Stimulated activated CD4-positive, alpha-beta T cell treated with anti-CD3 and anti-CD28 coated beads, TNF-alpha, amount 100 ng/mL, for 48 hours (primary cell): ENCODE measurements at regions not wholly inside any gene's neighbourhood (a gene's known extent, or its start where the extent isn't known, plus 50 kb on each side); places are given as distances from the start of the nearest gene placed in this dataset.

Experiments used
- DNase-seq, 3 donors: peaks; one replicate each; pipeline ENCODE4 v3.0.0-alpha.2; 2020; ENCODE audit warnings: low read depth in 3 of 3

GRCh38 chr4:1464581-1465171 is 58.4 kb upstream of the NKX1-1 start:
- no peak for DNase-seq

DNA sequence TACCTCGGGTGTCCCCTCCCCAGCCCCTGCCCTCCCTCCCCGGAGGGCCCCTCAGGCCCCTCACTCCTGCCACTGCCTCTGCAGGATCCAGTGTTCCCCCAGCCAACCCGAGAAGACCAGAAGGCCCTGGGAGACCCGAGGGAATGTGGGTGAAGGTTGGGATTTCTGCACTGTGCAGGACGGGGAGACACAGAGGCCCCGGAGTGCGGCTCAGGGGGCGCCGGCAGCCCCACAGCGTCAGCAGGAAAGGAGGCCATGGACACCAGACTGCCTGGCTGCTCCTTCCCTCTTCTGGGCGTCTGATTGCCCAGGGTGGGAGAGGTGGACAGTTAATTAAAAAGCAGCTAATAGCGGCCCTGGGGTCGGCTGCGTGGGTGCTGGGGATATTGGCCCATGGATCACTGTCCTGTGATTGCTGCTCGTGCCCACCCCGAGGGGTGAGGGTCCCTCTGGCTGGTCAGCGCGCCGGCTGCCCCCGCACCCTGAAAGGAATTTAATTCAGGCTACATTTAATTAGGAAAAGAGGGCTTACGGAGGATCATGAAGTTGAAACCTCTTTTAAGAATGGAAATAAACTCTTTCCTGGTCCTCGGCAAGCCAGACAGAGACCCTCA is 57.8 kb upstream of the NKX1-1 start:
- DNase-seq = no peak

DNA sequence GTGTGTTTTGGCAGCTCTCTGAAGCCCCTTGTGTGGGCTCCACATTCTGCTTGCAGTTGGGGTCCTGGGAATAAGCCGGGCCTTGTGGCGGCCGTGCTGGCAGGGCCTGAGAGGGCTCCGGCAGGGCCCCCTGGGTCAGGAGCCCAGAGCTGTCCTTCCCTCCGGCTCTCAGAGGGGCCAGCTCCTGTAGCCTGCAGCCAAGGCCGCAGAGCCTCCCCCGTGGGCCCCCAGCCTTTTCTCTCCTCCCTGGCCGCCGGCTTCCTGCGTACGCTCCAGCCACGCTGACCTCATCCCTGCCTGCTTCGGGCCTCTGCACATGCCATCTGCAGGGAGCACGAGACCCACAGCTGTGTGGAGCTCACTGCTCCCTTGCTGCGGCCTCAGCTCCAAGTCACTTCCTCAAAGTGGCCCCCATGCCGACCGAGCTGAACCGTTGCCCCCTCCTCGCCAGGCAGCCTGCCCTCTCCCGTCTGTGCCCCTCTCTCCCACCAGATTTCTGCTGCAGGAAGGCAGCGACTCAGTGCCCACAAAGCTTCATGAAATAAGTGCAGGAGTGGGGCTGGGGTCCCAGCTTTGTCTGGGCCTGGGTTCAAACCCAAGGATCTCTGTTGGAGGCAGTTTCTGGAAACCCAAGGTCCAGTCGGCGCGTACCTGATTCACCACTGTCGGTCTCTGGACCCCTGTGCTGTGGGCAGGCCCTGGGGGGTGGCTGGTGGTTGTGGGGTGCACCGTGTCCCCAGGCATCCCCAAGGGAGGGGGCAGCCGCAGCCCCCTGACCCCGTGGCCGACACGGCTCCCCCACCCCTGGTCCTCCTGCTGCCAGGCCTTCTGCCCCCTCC is 57.1 kb upstream of the NKX1-1 start:
- DNase-seq = no peak

DNA sequence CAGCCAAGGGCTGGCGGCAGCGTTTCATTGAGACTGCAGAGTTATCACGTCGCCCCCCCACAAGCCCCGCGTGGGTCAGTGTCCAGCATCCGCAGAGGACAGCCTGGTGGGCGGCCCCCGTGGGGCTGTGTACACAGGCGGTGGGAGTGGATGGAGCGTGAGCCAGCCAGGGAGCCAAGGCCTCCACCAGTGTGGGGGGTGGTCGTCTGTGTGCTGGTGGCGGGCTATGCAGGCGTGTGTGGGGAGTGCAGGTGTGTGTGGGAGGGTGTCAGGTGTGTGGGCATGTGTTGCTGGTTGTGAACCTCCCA is 56.5 kb upstream of the NKX1-1 start:
- DNase-seq = no peak

DNA sequence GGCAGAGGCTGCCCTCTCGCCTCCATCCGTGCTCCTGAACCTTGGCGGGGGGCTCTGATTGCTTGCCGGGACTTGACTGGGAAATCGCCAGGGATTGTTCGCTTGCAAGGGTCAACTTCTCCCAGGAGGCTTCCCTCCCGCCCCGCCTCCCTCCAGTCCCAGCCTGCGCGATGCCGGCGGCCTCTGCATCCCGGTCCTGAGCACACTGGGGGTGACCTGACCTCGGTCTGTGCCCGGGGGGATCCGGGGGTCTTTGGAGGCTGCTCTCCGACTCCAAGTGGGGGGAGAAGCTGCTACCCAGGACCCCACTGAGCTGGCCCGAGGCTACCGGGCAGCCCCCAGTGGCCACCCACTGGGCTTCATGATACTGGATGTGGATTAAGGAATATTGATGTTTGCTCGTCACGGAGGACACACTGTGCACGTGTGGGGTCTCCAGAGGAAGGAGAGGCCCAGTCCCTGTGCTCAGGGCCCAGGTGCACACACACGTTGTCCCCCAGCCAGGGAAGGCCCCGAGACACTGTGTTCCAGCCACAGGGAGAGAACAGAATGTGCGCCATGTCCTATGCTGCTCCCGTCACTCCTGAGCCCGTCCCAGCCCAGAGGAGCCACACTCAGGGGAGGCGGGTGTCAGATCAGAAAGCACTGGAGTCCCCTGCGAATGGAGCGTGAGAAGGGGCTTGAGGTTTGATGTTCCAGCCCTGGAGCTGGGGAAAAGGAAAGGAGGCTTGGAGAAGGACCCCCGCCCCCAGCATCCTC is 55.9 kb upstream of the NKX1-1 start:
- no peak for DNase-seq

- DNase-seq = no peak
Observed at GRCh38 chr4:1460967-1461868, 55.0 kb upstream of the NKX1-1 start.

DNA sequence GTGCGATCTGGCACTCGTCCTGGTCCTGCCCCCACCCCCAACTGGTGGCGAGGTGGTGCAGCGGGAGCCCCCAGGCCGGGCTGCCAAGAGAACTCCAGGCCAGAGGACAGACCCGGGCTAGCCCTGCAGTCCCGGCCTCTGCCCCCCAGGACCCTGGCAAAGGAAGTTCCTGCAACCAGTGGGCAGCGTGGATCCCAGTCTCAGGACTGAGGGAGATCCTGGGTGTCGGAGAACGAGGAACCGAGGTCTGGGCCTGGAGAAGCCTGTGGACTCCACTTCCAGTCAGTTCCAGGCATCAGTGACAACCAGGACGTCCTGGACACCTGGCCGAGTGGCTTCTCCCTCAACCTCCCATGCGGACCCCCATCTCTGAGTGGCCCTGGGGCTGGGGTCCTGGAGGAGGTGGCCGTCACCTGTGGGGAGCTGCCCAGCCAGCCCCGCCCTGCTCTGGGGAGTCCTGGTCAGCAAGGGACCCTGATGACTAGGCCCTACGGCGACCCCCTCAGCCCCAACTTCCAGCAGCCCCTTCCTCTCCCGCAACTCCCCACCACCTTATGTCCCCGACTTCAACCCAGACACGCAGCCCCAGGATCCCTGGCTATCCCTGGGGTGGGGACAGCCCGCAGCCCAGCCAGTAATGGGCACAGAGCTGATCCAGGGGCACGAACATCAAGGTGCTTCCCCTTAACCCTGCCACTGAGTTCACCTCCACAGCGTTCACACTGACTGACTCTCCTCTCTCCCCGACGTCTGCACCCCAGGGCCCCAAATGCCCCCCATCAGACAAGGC is 53.7 kb upstream of the NKX1-1 start:
- no peak for DNase-seq

DNA sequence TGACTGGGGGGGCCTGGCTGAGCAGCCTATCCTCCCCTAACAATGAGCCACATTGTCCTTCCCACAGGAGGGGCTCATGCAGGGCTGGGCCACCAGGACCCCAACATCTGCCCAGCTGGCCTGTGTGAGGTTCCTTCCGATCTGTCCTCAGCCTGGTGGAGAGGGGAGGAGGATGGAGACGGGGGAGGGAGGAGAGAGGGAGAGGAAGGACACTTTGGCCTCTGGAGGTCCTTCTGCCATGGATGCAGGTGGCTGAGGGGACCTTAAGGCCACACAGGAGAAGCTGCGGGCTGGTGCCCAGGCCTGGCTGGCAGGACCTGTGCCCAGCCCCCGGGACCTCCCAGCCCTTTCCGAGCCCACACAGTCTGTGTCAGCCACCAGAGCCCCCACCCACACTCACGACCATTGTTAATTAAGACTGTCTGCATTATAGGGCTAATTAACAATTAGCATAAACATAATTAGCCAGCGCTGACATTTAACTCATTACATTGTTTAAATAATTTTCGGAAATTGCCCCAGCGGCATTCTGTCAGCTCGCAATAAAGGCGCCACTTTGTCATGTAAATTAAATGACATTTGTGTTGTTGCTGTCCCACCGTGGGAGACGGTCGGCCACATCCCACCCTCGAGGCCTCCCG is 53.0 kb upstream of the NKX1-1 start:
- no peak for DNase-seq

GRCh38 chr4:1458581-1458980 is 52.3 kb upstream of the NKX1-1 start:
- DNase-seq = no peak
